CD4-positive, alpha-beta T cell treated with Interleukin-17A for 1 hour (primary cell): ENCODE measurements at regions not wholly inside any gene's neighbourhood (a gene's known extent, or its start where the extent isn't known, plus 50 kb on each side); places are given as distances from the start of the nearest gene placed in this dataset.

Experiments used
- DNase-seq: peaks from one replicate; pipeline ENCODE4 v3.0.0-alpha.2; 2020

DNA sequence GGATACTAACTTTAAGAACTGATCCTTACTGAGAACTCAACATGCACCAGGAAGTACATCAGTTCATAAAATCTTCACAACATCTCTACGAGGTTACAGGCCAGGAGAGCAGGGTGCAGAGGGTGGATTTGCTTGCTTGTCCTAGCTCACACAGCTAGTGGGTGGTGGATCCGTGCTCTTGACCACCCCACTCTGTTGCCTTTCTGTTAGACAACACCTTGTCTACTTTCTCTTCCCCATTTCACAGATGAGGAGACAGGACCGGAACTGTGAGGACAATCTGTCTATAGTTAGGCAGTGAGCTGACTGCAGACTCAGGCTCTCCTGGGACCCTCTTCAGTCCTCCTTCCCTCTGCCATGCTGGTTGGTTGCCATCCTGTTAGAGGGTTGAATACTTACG is 221.7 kb upstream of the TLE3 start:
- no peak for DNase-seq

DNA sequence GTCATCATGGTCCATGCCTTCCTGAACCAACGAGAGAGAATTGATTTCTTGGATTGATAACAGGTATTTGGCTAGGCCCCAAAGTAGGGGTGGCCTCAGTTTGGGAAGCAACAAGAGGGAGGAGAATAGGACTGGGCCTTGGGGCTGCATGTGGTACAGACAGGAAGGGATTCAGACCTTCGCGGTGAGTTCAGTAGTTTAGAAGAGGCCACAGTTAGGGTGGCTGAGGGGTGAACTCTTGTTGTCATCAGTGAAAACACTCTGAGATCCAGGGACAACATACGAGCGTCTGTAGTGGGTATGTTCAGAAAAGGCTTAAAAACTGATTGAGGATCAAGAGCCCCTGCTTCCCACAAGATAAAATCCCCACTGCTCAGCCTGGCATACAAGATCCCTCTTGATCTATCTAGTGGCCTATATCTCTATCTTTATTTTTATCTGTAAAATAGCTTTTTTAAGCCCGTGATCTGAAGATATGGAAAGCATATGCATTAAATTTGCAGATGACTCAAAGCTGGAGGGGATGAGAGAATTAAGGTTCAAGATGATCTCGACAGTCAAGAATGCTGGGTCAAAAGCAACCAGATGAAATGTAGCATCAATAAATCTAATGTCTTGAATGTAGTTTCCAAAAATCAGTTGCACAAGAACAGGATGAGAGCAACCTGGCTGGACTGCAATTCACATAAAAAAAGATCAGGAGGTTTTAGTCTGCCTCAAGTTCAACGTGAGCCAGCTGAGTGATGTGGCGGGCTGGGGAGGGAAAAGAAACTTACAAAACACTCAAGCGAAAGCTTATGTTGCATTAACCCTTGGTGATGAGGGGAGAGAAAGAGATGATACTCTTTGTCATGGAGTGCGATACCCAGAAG is 221.1 kb upstream of the TLE3 start:
- no peak for DNase-seq

DNA sequence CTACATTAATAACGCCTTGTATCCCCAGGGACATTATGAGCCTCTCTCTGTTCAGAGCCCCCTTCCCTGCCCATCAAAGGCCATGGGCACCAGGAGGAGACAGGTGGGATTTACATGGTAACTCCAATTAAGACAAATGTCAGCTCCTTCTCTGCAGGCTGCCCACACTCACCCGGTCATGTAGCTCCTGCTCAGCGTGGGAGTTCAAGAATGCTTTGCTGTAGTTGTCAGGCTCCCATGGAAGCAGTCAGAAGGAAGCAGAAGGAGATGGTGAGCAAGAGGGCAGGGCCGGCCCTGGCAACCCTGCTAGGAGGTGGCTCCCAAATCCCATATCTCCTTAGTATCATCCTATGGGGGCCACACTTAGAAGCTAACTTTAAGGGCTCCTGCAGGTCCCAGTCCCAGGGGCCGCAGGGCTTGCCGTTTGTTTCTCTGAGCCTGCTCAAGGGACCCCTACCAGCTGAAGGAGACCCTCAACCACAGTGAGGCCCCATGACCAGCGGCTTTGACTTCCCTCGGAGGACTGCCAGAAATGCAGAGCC is 218.4 kb upstream of the TLE3 start:
- no peak for DNase-seq

DNA sequence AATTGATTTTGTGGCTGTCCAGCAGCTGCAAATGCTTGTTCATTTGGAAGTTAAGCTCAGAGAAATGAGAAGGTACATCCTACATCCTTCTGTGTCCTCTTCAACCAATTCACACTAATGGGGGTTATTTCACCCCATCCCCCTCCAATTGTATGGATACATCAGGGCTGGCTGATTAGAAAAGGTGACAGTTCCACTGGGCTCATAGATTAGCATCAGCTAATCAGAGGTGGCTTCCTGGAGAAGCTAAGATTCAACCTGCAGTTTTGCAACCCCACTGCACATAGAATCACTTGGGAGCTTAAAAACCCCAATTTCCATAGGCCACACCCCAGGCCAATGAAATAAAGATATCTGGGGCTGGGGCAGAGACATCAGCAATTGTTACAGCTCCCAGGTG is 217.7 kb upstream of the TLE3 start:
- DNase-seq, result no peak

DNA sequence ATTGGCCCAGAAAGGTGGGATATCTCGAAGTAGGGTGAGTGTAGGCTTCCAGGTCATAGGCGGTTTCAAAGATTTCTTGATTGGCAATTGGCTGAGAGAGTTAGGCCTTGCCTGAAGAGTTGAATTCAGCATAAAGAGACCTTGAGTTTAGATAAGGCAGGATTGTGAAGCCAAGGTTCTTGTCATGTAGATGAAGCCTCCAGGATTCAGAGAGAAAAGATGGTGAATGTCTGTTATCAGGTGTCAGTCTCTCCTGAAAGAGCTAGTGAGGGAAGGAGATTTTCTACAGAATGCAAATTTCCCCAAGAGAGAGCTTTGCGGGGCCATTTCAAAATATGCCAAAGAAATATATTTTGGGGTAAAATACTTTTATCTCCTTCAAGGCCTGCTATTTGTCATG is 217.0 kb upstream of the TLE3 start:
- DNase-seq, result no peak

DNA sequence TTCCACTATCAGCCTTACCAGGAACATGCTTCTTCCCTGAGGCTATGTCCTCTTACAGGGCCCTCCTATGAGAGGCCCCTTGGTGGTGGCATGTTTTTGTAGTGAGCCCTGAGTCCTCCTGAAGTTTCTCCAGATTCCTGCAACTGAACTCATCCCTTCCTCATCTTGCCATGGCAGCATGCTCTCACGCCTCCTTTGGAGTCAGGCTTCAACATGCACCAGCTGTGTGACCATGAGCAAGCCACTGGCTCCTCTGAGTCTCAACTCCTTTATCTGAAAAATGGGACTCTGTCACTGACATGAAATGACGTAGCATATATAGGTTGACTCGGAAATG is 216.3 kb upstream of the TLE3 start:
- DNase-seq, result no peak

DNA sequence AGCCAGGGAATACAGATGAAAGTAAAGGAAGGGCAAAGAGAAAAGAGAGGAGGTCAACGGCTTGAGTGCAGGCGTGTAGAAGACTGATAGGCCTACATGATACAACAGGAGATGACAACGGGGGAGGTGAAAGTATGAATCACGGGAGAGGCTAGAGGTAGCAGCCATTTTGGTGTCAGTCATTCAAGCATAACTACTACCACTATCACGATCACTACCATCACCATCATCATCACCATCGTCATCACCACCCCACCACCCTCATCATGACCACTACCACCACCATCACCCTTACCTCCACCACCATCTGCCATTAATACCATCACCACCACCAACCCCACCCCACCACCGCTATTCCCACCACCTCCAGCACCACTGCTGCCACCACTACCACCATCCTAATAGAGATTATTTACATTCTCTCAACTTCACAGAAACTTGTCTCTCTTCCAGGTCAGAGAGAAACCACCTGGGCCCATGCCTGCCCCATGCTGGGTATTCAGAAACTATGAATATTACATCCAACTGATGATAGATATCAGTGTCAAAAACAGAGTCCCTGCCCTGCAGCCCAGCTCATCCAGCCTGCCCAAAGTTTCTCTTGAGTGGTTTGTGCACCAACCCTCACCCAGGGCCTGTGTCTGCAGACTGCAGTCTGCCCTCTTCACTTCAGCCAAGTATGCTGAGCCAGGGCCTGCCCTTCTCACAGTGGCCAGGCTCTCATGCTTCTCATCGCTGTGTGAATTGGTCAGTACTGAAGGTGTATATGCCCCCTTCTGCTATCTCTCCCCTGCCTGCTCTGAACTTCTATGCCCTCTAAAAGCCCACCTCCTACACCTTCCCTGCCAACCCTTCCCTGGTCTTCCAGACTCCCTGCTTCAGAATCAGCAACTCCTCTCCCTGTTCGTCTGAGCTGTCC is 215.6 kb upstream of the TLE3 start:
- no peak for DNase-seq

DNA sequence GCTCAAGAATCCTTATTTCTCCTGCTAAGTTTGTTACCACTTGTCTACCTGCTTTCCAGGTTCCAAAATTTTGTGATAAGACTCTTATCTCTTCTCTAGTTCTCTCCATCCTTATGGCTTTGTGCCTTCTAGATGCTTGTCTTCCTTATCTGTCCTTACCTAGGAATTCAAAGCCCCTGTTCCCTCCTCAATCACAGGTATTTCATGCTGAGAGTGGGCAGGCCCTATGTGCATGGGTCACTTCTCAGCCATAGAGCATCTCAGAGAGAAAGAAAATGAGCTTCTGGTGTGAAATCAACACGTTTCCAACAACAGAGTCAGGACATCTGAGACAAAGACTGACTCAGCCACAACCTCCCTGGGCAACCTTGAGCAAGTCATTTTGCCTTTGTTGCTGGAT is 214.1 kb upstream of the TLE3 start:
- DNase-seq, result no peak

DNA sequence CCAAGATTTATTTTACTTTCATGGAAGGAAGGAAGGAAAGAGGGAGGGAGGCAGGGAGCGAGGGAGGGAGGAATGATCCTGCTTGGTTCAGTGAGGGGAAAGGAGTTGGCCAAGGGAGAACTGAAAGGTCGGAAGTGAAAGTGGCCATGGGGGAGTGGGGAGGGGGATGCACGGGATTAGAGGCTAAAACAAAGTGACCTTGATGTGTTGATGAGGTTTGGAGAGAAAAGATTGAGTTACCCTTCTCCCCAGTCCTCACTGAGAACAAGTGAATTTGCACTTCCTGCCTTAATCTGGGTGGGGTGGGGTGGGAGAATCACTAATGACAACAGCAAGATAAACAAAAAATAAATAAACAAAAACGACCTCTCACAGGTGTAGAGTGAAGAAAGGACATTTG is 212.0 kb upstream of the TLE3 start:
- DNase-seq, result no peak

DNA sequence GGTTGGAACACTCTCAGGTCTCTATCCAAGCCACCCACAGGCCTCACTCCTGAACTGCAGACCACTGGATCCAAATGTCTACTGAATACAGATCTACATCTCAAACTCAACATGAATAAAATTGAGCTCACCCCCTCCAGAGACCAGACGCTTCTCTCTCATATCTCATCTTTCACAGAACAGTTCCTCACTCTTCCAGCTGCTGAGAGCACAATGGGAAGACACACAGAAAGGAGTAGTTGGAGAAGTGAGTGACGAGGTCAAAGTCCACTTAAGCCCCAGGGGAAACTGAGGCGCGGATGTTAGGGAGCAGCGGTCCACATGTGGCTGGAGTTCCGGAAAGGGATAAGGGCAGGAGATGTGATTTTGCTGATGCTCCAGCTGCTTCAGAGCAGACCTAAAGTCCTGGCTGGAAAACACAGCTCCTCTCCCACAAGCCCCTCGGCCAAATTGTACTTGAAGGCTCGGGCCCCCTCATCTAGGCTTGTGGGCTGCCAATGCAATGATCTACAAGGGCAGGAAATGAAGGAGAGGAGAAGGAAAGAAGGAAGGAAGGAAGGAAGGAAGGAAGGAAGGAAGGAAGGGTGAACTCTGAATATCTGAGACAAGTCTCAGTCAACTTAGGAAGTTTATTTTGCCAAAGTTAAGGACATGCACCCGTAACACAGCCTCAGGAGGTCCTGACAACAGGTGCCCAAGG is 211.2 kb upstream of the TLE3 start:
- DNase-seq, result no peak

DNA sequence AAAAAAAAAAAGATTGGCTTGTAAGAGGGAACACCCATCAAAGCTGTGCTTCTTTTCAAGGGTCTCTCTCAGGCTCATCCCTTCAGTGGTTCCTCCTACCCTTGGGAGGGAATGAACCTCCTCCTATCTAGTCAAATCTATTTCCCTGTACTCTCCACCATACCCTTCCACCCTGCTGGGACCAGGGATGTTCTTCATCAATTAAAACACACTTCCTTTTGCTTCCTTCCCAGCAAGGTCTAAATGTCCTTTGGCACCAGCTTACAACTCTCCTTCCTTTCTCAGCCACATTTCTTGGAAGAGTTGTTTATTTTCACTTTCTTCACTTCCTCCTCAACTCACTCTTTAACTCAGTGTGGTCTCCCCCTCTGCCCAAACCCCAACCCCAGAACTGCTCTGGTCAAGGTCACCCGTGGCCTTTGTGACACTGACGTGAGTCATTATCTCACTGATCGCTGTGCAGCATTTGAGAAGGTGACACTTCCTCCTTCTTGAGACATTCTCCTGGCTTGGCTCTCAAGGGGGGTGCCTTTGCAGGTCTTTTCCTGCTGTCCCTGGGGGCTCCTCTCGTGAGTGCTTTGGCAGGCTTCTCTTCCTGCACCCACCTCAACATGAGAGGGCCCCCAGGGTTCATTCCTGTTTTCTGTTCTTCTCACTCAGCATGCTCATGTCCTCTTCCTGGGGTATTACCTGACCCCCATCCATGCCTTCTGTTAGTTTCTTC is 210.5 kb upstream of the TLE3 start:
- peak; percentile 15 for DNase-seq

DNA sequence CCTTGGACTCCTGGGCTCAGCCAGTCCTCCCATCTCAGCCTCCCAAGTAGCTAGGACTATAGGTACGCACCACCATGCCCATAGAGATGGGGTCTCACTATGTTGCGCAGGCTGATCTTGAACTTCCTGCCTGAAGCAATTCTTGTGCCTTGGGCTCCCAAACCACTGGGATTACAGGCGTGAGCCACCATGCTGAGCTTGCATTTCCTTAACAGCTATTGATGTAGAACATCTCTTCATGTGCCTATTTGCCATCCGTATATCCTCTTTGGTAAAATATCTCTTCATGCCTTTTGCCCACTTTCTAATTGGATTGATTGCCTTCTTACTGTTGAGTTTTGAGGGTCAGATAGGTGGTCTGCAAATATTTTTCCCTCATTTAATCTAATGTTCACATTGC is 208.9 kb upstream of the TLE3 start:
- no peak for DNase-seq

DNA sequence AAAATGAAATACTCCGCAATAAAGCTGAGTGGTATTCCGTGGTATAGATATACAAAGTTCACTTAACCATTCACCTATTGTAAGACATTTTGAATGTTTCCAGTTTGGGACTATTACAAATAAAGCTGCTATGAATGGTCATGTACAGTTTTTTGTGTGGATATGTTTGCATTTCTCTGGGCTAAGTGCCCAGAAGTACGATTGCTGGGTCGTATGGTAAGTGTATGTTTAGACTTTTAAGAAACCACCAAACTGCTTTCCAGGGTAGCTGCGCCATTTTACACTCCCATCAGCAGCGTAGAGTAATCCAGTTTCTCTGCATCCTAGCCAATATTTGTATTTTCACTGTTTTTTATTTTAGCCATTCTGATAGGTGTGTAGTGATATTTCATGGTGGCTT is 208.4 kb upstream of the TLE3 start:
- DNase-seq, result no peak

DNA sequence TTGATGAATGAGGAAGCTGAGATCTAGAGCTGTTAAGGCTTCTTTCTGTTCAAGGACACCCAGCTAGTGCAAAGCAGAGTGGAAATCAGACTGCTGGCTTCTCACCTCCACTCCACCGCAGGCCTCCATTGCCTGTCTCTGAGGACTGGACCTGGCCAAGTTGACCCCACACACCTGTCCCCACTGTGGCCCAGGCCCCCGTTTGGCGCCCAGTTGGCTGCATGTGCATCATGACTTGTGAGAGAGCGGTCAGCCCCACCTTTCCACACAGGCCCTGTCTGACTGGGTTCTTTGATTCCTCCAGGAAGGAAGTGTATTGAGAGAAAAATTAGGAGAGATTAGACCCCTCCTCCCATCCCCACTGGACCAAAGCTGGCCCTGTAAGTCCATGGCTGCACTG is 206.3 kb upstream of the TLE3 start:
- no peak for DNase-seq

DNA sequence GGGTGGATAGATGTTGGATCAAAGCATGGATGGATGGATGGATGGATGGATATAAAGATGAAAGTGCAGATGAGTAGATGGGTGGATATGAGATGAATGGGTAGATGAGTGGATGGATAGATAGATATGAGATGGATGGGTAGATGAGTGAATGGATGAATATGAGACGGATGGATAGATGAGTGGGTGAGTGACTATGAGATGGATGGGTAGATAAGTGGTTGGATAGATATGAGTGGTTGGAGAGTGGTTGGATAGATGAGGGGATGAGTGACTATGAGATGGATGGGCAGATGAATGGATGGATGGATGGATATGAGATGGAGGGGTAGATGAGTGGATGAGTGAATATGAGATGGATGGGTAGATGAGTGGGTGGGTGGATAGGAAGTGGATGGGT is 204.6 kb upstream of the TLE3 start:
- no peak for DNase-seq

DNA sequence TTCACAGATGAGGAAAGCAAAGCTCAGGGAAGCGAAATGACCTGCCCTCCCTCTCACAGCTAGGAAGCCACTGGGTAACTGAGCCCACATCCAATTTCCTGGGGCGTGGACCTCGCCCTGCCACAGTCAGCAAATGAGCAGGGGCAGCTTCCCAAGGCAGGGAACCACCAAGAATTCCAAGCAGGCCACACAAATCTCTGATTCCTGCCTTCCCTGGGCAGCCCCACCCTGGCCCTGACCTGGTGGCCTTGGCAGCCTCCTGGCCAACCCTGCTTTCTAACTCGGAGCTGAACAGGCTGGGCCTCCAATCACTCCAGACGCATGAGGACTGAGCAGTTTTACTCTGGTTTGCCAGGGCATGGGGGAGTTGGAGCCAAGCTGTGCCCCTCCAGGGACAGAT is 203.7 kb upstream of the TLE3 start:
- no peak for DNase-seq

DNA sequence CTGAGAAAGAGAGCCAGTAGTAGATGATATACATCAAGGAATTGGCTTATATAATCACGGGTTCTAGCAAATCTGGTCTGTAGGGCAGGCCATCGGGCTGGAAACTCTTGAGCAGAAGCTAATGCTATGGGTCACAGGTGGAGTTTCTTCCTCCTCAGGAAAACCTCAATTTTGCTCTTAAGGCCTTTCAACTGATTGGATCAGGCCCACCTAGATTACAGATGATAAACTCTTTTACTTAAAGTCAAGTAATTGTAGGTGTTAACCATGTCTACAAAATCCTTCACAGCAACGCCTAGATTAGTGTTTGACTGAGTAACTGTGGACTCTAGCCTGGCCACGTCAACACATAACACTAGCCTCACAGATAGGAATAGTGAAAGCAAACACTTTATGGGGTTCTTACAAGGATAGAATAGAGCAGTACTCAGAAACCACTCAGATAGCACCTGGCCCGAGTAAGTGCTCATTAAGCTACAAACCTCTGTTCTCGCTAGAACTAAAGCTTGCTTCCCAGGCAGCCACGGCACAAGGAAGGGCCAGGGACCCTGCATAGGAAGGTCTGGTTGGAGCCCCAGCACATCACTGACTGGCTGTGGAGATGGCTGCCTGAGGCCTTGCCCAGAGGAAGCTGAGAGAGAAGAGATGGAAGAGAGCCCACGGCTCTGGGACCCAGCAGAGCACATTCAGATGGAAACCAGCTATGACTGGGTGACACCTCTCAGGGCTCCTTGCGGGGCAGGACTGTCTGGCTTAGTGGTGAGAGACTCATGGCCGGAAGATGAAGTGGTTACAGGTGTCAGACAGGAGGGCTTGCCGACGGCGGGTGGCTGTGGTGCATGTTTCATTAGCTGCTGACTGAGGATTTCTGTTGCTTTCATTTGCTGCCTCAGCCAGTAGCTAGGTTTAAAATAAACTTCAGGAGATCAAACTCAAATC is 202.5 kb upstream of the TLE3 start:
- peak; percentile 76 for DNase-seq

DNA sequence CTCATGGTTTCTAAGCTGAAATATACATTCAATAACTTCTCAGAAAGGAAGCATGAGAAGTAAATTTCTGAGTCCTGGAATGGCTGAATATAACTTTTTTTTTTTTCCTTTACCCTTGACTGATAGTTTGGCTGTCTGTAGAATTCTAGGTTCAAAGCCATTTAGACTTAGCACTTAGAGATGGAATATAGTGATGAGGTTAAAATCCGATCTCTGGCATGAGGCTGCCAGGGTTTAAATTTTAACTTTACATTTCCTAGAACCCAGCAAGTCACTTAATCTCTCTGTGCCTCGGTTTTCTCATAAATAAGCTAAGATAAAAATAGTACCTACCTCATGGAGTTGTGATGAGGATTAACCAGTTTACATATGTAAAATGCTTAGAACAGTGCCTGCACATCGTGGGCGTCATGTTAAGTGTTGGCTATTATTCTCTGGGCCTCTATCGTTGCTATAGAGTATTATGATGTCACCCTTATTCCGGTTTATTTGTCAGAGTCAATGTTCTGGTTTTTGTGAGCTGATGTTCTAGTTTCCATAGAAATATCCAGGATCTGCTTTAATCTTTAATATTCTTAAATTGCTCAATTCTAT is 199.8 kb upstream of the TLE3 start:
- no peak for DNase-seq

DNA sequence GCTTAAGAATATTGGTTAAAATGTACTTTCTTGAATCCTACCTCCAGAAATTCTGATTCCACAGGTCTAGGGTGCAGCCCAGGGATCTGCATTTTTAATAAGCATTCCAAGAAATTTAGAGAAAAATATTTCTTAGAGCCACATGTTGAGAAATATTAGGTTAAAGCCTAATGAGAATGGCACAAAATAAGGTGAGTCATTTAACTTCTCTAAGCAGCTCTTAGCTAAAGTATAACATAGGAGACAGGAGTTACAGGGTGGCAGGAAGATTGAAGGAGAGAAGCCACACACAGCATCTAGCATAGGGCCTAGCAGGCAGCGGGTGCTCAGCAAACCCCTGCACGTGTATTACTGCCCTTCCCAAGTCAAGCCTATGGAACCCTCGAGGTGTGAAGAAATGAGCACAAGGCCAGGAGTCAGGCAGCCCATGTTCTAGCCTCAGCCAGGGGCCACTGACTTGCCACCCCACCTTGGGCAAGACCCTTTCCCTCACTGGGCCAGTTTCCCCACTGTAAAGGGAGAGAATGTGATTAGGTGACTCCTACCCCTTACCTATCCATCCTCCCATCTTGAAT is 197.1 kb upstream of the TLE3 start:
- DNase-seq, result no peak

DNA sequence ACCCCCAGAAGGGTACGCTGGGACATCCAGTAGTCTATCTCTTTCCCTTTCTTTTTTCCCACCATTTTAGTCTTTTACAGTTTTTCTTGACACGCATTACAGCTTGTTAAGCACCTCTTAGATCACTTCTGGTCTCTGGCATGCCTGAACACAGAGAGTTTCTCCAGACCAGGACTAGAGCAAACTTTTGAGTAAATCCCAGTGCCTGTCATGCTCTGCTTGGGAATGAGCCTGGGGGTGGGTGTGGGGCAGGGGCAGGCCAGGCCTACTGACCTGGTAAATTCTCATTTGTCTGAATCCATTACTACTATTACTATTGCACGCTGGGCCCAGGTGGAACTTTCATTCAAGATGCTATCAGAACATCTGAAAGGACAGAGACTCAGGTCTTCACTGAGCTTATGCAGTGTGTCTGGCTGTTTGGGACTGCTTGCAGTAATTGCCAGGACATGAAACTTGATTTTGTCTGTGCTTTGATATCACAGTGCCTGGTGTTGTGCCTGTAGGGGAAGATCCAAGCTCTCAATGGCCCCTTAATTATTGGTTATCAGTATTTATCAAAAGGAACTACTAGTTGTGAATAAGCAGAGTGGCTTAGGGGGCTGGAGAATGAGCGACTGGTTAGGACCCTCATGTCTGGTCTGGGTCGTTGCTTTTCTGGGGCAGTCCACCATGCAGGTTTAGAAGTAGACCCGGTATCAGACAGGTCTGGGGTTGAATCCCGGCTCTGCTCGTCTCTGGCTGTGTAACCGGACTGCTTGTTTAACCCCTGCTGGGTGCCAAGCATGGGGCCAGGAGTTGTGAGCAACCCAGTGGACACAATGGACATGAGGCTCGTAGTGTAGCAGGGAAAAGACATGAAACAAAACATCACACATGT is 196.1 kb upstream of the TLE3 start:
- DNase-seq, result no peak
